Stimulated activated naive CD8-positive, alpha-beta T cell treated with anti-CD3 and anti-CD28 coated beads, Interleukin-15, amount 100 ng/mL, for 72 hours (primary cell): ENCODE measurements at regions not wholly inside any gene's neighbourhood (a gene's known extent, or its start where the extent isn't known, plus 50 kb on each side); places are given as distances from the start of the nearest gene placed in this dataset.
A peak's percentile ranks its signal among the peaks of the same experiment; 100 is the strongest.

Experiments
- ATAC-seq: fragments of 150-1000 bp; cut with Tn5 transposase; 2 replicates; pipeline ENCODE4 v1.10.0; 2021; ENCODE audit warnings: mild to moderate bottlenecking, moderate library complexity
- DNase-seq, 2 donors: peaks; one replicate each; pipeline ENCODE4 v3.0.0; 2021 to 2022
- H3K27ac Mint-ChIP-seq, 2 donors: one replicate each; pipeline ENCODE4 v1.8.0; 2022; ENCODE audit warnings: mild to moderate bottlenecking in 2 of 2, mixed read lengths in 2 of 2, moderate library complexity in 2 of 2
- H3K27me3 Mint-ChIP-seq: one replicate; pipeline ENCODE4 v1.8.0; 2022; ENCODE audit warnings: mixed read lengths
- H3K4me1 Mint-ChIP-seq: one replicate; pipeline ENCODE4 v1.8.0; 2022; ENCODE audit warnings: mild to moderate bottlenecking, mixed read lengths
- H3K4me3 Mint-ChIP-seq, 2 donors: one replicate each; pipeline ENCODE4 v1.8.0; 2022; ENCODE audit warnings: mild to moderate bottlenecking in 2 of 2, mixed read lengths in 2 of 2, moderate library complexity in 1 of 2
- H3K9me3 Mint-ChIP-seq, 2 donors: one replicate each; pipeline ENCODE4 v1.8.0; 2022; ENCODE audit warnings: mixed read lengths in 2 of 2

- ATAC-seq (no peak), DNase-seq (no peak)
- H3K4me3 Mint-ChIP-seq = no peak overlapping the region
- H3K4me1 Mint-ChIP-seq = no peaks in the 10 kb centered on the region
- no peaks in the 10 kb centered on the region for H3K27me3 Mint-ChIP-seq
- peaks cover 10 to 23% of the 10 kb centered on the region in 2 donors for H3K9me3 Mint-ChIP-seq
- no peak overlapping the region for H3K27ac Mint-ChIP-seq
Measured at GRCh38 chr13:76127922-76128321, 491.8 kb downstream of the LMO7 start.

- H3K4me1 Mint-ChIP-seq = no peaks in the 10 kb centered on the region
- H3K4me3 Mint-ChIP-seq = no peak overlapping the region
- H3K27me3 Mint-ChIP-seq = no peaks in the 10 kb centered on the region
- H3K27ac Mint-ChIP-seq = no peak overlapping the region
- ATAC-seq (no peak), DNase-seq (no peak)
- H3K9me3 Mint-ChIP-seq = peaks cover 22 to 41% of the 10 kb centered on the region in 2 donors
Measured at GRCh38 chr13:76123548-76123947, 487.4 kb downstream of the LMO7 start.

GRCh38 chr13:76116751-76117360, 480.7 kb downstream of the LMO7 start:
- no peak overlapping the region for H3K27ac Mint-ChIP-seq
- DNase-seq (no peak), ATAC-seq (no peak)
- no peaks in the 10 kb centered on the region for H3K4me1 Mint-ChIP-seq
- no peaks in the 10 kb centered on the region for H3K27me3 Mint-ChIP-seq
- H3K4me3 Mint-ChIP-seq = no peak overlapping the region
- peaks cover 4 to 22% of the 10 kb centered on the region in 2 donors for H3K9me3 Mint-ChIP-seq

- no peak for ATAC-seq
- no peaks in the 10 kb centered on the region for H3K4me1 Mint-ChIP-seq
- H3K27ac Mint-ChIP-seq = no peak overlapping the region
- no peaks in the 10 kb centered on the region for H3K27me3 Mint-ChIP-seq
- no peak overlapping the region for H3K4me3 Mint-ChIP-seq
- H3K9me3 Mint-ChIP-seq = peaks cover 6 to 16% of the 10 kb centered on the region in 2 donors
- DNase-seq = no peak
Measured at GRCh38 chr13:76106763-76107162, 470.6 kb downstream of the LMO7 start.

GRCh38 chr13:76094645-76095044, 458.5 kb downstream of the LMO7 start:
- ATAC-seq = no peak
- DNase-seq = no peak
- Mint-ChIP-seq H3K4me1 (no peaks in the 10 kb centered on the region), H3K27ac (no peak overlapping the region), H3K4me3 (no peak overlapping the region), H3K9me3 (no peaks in the 10 kb centered on the region), H3K27me3 (no peaks in the 10 kb centered on the region)

GRCh38 chr13:76091076-76091475, 454.9 kb downstream of the LMO7 start:
- ATAC-seq (no peak), DNase-seq (no peak)
- Mint-ChIP-seq H3K27ac (no peak overlapping the region), H3K9me3 (peaks cover 8 to 16% of the 10 kb centered on the region in 2 donors), H3K27me3 (no peaks in the 10 kb centered on the region), H3K4me3 (no peak overlapping the region), H3K4me1 (no peaks in the 10 kb centered on the region)

- no peaks in the 10 kb centered on the region for H3K27me3 Mint-ChIP-seq
- H3K4me1 Mint-ChIP-seq = no peaks in the 10 kb centered on the region
- no peak overlapping the region for H3K4me3 Mint-ChIP-seq
- peak overlapping the region in 1 of 2 donors; percentile 59 for H3K27ac Mint-ChIP-seq
- peaks cover 8 to 19% of the 10 kb centered on the region in 2 donors for H3K9me3 Mint-ChIP-seq
- no peak for ATAC-seq
- no peak for DNase-seq
Measured at GRCh38 chr13:76086729-76087128, 450.6 kb downstream of the LMO7 start.

- peaks cover 11 to 21% of the 10 kb centered on the region in 2 donors for H3K9me3 Mint-ChIP-seq
- H3K4me3 Mint-ChIP-seq = no peak overlapping the region
- DNase-seq (no peak), ATAC-seq (no peak)
- H3K27me3 Mint-ChIP-seq = no peaks in the 10 kb centered on the region
- H3K4me1 Mint-ChIP-seq = no peaks in the 10 kb centered on the region
- no peak overlapping the region for H3K27ac Mint-ChIP-seq
Measured at GRCh38 chr13:76067850-76068249, 431.7 kb downstream of the LMO7 start.

- no peak overlapping the region for H3K27ac Mint-ChIP-seq
- H3K4me3 Mint-ChIP-seq = no peak overlapping the region
- H3K9me3 Mint-ChIP-seq = peaks cover 5 to 25% of the 10 kb centered on the region in 2 donors
- no peaks in the 10 kb centered on the region for H3K27me3 Mint-ChIP-seq
- no peak for DNase-seq
- ATAC-seq = no peak
- H3K4me1 Mint-ChIP-seq = no peaks in the 10 kb centered on the region
Measured at GRCh38 chr13:76053181-76053580, 417.1 kb downstream of the LMO7 start.

- no peak overlapping the region for H3K27ac Mint-ChIP-seq
- no peak for ATAC-seq
Measured at GRCh38 chr13:76049376-76049746, 413.2 kb downstream of the LMO7 start.

GRCh38 chr13:76048675-76049375, 412.7 kb downstream of the LMO7 start:
- no peak for ATAC-seq
- Mint-ChIP-seq H3K4me1 (no peaks in the 10 kb centered on the region), H3K27ac (no peak overlapping the region), H3K27me3 (no peaks in the 10 kb centered on the region), H3K9me3 (peaks cover 0 to 8% of the 10 kb centered on the region in 2 donors), H3K4me3 (no peak overlapping the region)
- no peak for DNase-seq

More at GRCh38 chr13:76049376-76049746, 413.2 kb downstream of the LMO7 start:
- H3K4me3 Mint-ChIP-seq = no peak overlapping the region
- no peaks in the 10 kb centered on the region for H3K4me1 Mint-ChIP-seq
- peaks cover 0 to 8% of the 10 kb centered on the region in 2 donors for H3K9me3 Mint-ChIP-seq
- no peaks in the 10 kb centered on the region for H3K27me3 Mint-ChIP-seq
- DNase-seq = no peak

GRCh38 chr13:76048131-76048530, 412.0 kb downstream of the LMO7 start:
- no peak for DNase-seq
- peaks cover 0 to 2% of the 10 kb centered on the region in 2 donors for H3K9me3 Mint-ChIP-seq
- no peak overlapping the region for H3K4me3 Mint-ChIP-seq
- no peak overlapping the region for H3K27ac Mint-ChIP-seq
- no peak for ATAC-seq
- no peaks in the 10 kb centered on the region for H3K27me3 Mint-ChIP-seq
- H3K4me1 Mint-ChIP-seq = no peaks in the 10 kb centered on the region

- no peak overlapping the region for H3K4me3 Mint-ChIP-seq
- H3K27me3 Mint-ChIP-seq = no peaks in the 10 kb centered on the region
- ATAC-seq (no peak), DNase-seq (no peak)
- H3K27ac Mint-ChIP-seq = no peak overlapping the region
- no peaks in the 10 kb centered on the region for H3K4me1 Mint-ChIP-seq
- H3K9me3 Mint-ChIP-seq = no peaks in the 10 kb centered on the region
Measured at GRCh38 chr13:76043874-76044273, 407.7 kb downstream of the LMO7 start.

GRCh38 chr13:76038920-76039716, 403.0 kb downstream of the LMO7 start:
- no peaks in the 10 kb centered on the region for H3K27me3 Mint-ChIP-seq
- ATAC-seq (no peak), DNase-seq (no peak)
- H3K9me3 Mint-ChIP-seq = no peaks in the 10 kb centered on the region
- no peak overlapping the region for H3K27ac Mint-ChIP-seq
- no peaks in the 10 kb centered on the region for H3K4me1 Mint-ChIP-seq
- H3K4me3 Mint-ChIP-seq = no peak overlapping the region

GRCh38 chr13:76036176-76036575, 400.0 kb downstream of the LMO7 start:
- no peak overlapping the region for H3K27ac Mint-ChIP-seq
- no peaks in the 10 kb centered on the region for H3K4me1 Mint-ChIP-seq
- no peak for DNase-seq
- no peaks in the 10 kb centered on the region for H3K9me3 Mint-ChIP-seq
- H3K4me3 Mint-ChIP-seq = no peak overlapping the region
- ATAC-seq = no peak
- peaks cover 9% of the 10 kb centered on the region for H3K27me3 Mint-ChIP-seq

GRCh38 chr13:76035711-76036110, 399.6 kb downstream of the LMO7 start:
- no peak overlapping the region for H3K4me3 Mint-ChIP-seq
- no peaks in the 10 kb centered on the region for H3K9me3 Mint-ChIP-seq
- DNase-seq (no peak), ATAC-seq (no peak)
- H3K27ac Mint-ChIP-seq = no peak overlapping the region
- no peaks in the 10 kb centered on the region for H3K4me1 Mint-ChIP-seq
- peaks cover 9% of the 10 kb centered on the region for H3K27me3 Mint-ChIP-seq
